ENCODE measurements at regions not wholly inside any gene's neighbourhood (a gene's known extent, or its start where the extent isn't known, plus 50 kb on each side); places are given as distances from the start of the nearest gene placed in this dataset.

- no peaks in the 10 kb centered on the region for H4K20me1 ChIP-seq (ENCODE audit: insufficient read depth, low read length)
- no CpG with 5 or more reads among the region's 2 CpGs for WGBS, 2 experiments (ENCODE audit: extremely low coverage in 2 of 2, insufficient read length in 1 of 2)
- H2AK9ac ChIP-seq (replicated peaks; ENCODE audit: low read depth, low read length, poor library complexity) = no peak overlapping the region
- intact Hi-C loops (cut with micrococcal nuclease) = no loop called here
- H4K8ac ChIP-seq (ENCODE audit: low read depth in 2 of 2, low read length in 2 of 2) = no peak overlapping the region
- no peaks in the 10 kb centered on the region for H3K4me1 ChIP-seq (ENCODE audit: control insufficient read depth, insufficient read depth, low read length)
- no peaks in the 10 kb centered on the region for H3K36me3 ChIP-seq (ENCODE audit: control insufficient read depth, insufficient read depth, low read length)
- no peaks in the 10 kb centered on the region for H3K79me1 ChIP-seq (ENCODE audit: low read depth in 1 of 2, low read length in 2 of 2)
- H3K14ac ChIP-seq (replicated peaks; ENCODE audit: low read depth, low read length) = no peak overlapping the region
- no peak overlapping the region for H3K18ac ChIP-seq (ENCODE audit: low read depth, low read length)
- no peak overlapping the region for H2BK5ac ChIP-seq (ENCODE audit: low read depth, low read length, poor library complexity, severe bottlenecking)
- no peak overlapping the region for H3K4ac ChIP-seq (ENCODE audit: low read depth, low read length)
- H3K9me3 ChIP-seq (ENCODE audit: control insufficient read depth, insufficient read depth, low read length) = no peaks in the 10 kb centered on the region
- no peaks in the 10 kb centered on the region for H3K9me1 ChIP-seq (ENCODE audit: insufficient read depth, low read length)
- H2AK5ac ChIP-seq (ENCODE audit: low read depth, low read length) = no peak overlapping the region
- in situ Hi-C loops (cut with MboI; ENCODE audit: low sequenced_read_pairs) = no loop called here
- H2BK120ac ChIP-seq (ENCODE audit: low read depth, low read length) = no peak overlapping the region
- H2BK20ac ChIP-seq (ENCODE audit: low read depth, low read length) = no peak overlapping the region
- no peak for TF ChIP-seq MAZ (IDR thresholded peaks at IDR 0.05; ENCODE audit: borderline replicate concordance, low read depth, low read length)
- no peak for TF ChIP-seq SMC3 (IDR thresholded peaks at IDR 0.05; ENCODE audit: low read depth, low read length)
- no peak for TF ChIP-seq MAFK (IDR thresholded peaks at IDR 0.05; ENCODE audit: low read depth, low read length)
- no peak for TF ChIP-seq FOS (IDR thresholded peaks at IDR 0.05; ENCODE audit: low read depth, low read length)
- no peak for TF ChIP-seq RAD21 (IDR thresholded peaks at IDR 0.05; ENCODE audit: low read length)
- no peak for TF ChIP-seq RCOR1 (IDR thresholded peaks at IDR 0.05; ENCODE audit: insufficient replicate concordance, low read length)
- no peak for TF ChIP-seq MXI1 (IDR thresholded peaks at IDR 0.05; ENCODE audit: borderline replicate concordance, low read depth, low read length)
- TF ChIP-seq CEBPB (IDR thresholded peaks at IDR 0.05; ENCODE audit: low read depth, low read length) = no peak
- no peak for TF ChIP-seq CTCF (conservative IDR thresholded peaks at IDR 0.05; ENCODE audit: low read depth, low read length)
- TF ChIP-seq NFE2L2 (IDR thresholded peaks at IDR 0.05; ENCODE audit: low read depth, low read length) = no peak
- no peak overlapping the region for H3K23ac ChIP-seq (ENCODE audit: low read depth, low read length)
- no peaks in the 10 kb centered on the region for H3K27me3 ChIP-seq (ENCODE audit: control insufficient read depth, insufficient read depth, low read length)
- no peak overlapping the region for H3K9ac ChIP-seq (ENCODE audit: low read depth, low read length)
- no peak overlapping the region for H2AFZ ChIP-seq (replicated peaks; ENCODE audit: low read length, poor library complexity)
- dilution Hi-C loops (cut with HindIII; ENCODE audit: low sequenced_read_pairs, unreplicated experiment) = no loop called here
- no peak overlapping the region for H3K27ac ChIP-seq (ENCODE audit: insufficient read depth, low read length)
- H3K56ac ChIP-seq (ENCODE audit: extremely low read depth, insufficient read depth, low read length) = no peak overlapping the region
- no peak for ATAC-seq (ENCODE audit: low read depth)
- H3K4me3 ChIP-seq (ENCODE audit: insufficient read depth, low read depth, low read length) = no peak overlapping the region
- ChIA-PET POLR2A (ENCODE audit: unreplicated experiment) (no interaction called here), CTCF (interaction anchor here (0.6 to 1.3 kb wide), 2 partner anchors 13 to 501 kb away, joined by 3 read pairs; no protein-coding TSS in a partner anchor)
- DNase-seq = no peak
- H4K5ac ChIP-seq (ENCODE audit: low read depth, low read length) = no peak overlapping the region
- no peak overlapping the region for H3K4me2 ChIP-seq (ENCODE audit: low read depth, low read length)
- no peak overlapping the region for H4K91ac ChIP-seq (ENCODE audit: insufficient read depth, low read depth, low read length)
- no peak overlapping the region for H2BK15ac ChIP-seq (ENCODE audit: low read depth, low read length)
- no TSS peak for BruUV-seq (replicated peaks)
Observed at GRCh38 chr18:27621236-27621890, 436.3 kb upstream of the CHST9 start.
